ENCODE measurements at regions not wholly inside any gene's neighbourhood (a gene's known extent, or its start where the extent isn't known, plus 50 kb on each side); places are given as distances from the start of the nearest gene placed in this dataset.

- Mint-ChIP-seq H3K4me1 (ENCODE audit: low read depth) (peaks cover 5% of the 10 kb centered on the region), H3K4me3 (ENCODE audit: low read depth) (no peak overlapping the region), H3K36me3 (ENCODE audit: insufficient read depth) (no peaks in the 10 kb centered on the region), H3K27ac (no peak overlapping the region), H3K27me3 (peaks cover 21% of the 10 kb centered on the region), H3K9me3 (ENCODE audit: low read depth) (no peaks in the 10 kb centered on the region)
- no peak for TF ChIP-seq CTCF (IDR thresholded peaks at IDR 0.05; ENCODE audit: unreplicated experiment)
- no peak for DNase-seq (ENCODE audit: low spot score, unreplicated experiment)
Measured at GRCh38 chr20:22815206-22815551, 219.9 kb upstream of the SSTR4 start.

- Mint-ChIP-seq H3K4me1 (ENCODE audit: low read depth) (peaks cover 5% of the 10 kb centered on the region), H3K27ac (no peak overlapping the region), H3K4me3 (ENCODE audit: low read depth) (no peak overlapping the region), H3K27me3 (peaks cover 21% of the 10 kb centered on the region), H3K9me3 (ENCODE audit: low read depth) (no peaks in the 10 kb centered on the region), H3K36me3 (ENCODE audit: insufficient read depth) (no peaks in the 10 kb centered on the region)
- no peak for DNase-seq (ENCODE audit: low spot score, unreplicated experiment)
- TF ChIP-seq CTCF (IDR thresholded peaks at IDR 0.05; ENCODE audit: unreplicated experiment) = peak; percentile 22
Measured at GRCh38 chr20:22815603-22816315, 219.4 kb upstream of the SSTR4 start.

- H3K27ac Mint-ChIP-seq = no peak overlapping the region
- no peak for DNase-seq (ENCODE audit: low spot score, unreplicated experiment)
- no peaks in the 10 kb centered on the region for H3K9me3 Mint-ChIP-seq (ENCODE audit: low read depth)
- peaks cover 5% of the 10 kb centered on the region for H3K4me1 Mint-ChIP-seq (ENCODE audit: low read depth)
- H3K4me3 Mint-ChIP-seq (ENCODE audit: low read depth) = no peak overlapping the region
- TF ChIP-seq CTCF (IDR thresholded peaks at IDR 0.05; ENCODE audit: unreplicated experiment) = no peak
- H3K27me3 Mint-ChIP-seq = peaks cover 15% of the 10 kb centered on the region
- H3K36me3 Mint-ChIP-seq (ENCODE audit: insufficient read depth) = no peaks in the 10 kb centered on the region
Measured at GRCh38 chr20:22818636-22819035, 216.5 kb upstream of the SSTR4 start.

GRCh38 chr20:22819112-22819511, 216.0 kb upstream of the SSTR4 start:
- peaks cover 15% of the 10 kb centered on the region for H3K27me3 Mint-ChIP-seq
- TF ChIP-seq CTCF (IDR thresholded peaks at IDR 0.05; ENCODE audit: unreplicated experiment) = no peak
- H3K27ac Mint-ChIP-seq = no peak overlapping the region
- no peaks in the 10 kb centered on the region for H3K36me3 Mint-ChIP-seq (ENCODE audit: insufficient read depth)
- no peak for DNase-seq (ENCODE audit: low spot score, unreplicated experiment)
- H3K4me1 Mint-ChIP-seq (ENCODE audit: low read depth) = peaks cover 5% of the 10 kb centered on the region
- no peak overlapping the region for H3K4me3 Mint-ChIP-seq (ENCODE audit: low read depth)
- no peaks in the 10 kb centered on the region for H3K9me3 Mint-ChIP-seq (ENCODE audit: low read depth)

- Mint-ChIP-seq H3K27me3 (peaks cover 9% of the 10 kb centered on the region), H3K4me1 (ENCODE audit: low read depth) (peaks cover 5% of the 10 kb centered on the region), H3K4me3 (ENCODE audit: low read depth) (no peak overlapping the region), H3K27ac (no peak overlapping the region), H3K9me3 (ENCODE audit: low read depth) (no peaks in the 10 kb centered on the region), H3K36me3 (ENCODE audit: insufficient read depth) (no peaks in the 10 kb centered on the region)
- DNase-seq (ENCODE audit: low spot score, unreplicated experiment) = no peak
- no peak for TF ChIP-seq CTCF (IDR thresholded peaks at IDR 0.05; ENCODE audit: unreplicated experiment)
Measured at GRCh38 chr20:22819784-22820183, 215.3 kb upstream of the SSTR4 start.
